K562 (cell line): ENCODE measurements at regions not wholly inside any gene's neighbourhood (a gene's known extent, or its start where the extent isn't known, plus 50 kb on each side); places are given as distances from the start of the nearest gene placed in this dataset.
A peak's percentile ranks its signal among the peaks of the same experiment; 100 is the strongest.

Experiments
- BCL6 ChIP-seq: fragments of 250-450 bp; sonication (Bioruptor Pico); IDR thresholded peaks from 2 replicates; pipeline ENCODE4 v1.4.0; 2020
- BCOR ChIP-seq: fragments of 450-650 bp; IDR thresholded peaks from 2 replicates; pipeline ENCODE4 v1.6.1; 2016
- CBX8 ChIP-seq: fragments of 200-600 bp; sonication (generic); IDR thresholded peaks from 2 replicates; pipeline ENCODE4 v1.6.1; 2012; ENCODE audit warnings: borderline replicate concordance, mixed run types, low read depth, mild to moderate bottlenecking, moderate library complexity, mixed read lengths, low read length, control low read depth, inconsistent platforms; ENCODE audit not compliant: poor library complexity, severe bottlenecking; ENCODE audit errors: extremely low read depth
- CREB1 ChIP-seq, 2 experiments: sonication (generic) in 1 of 2; formaldehyde crosslinking in 1 of 2; IDR thresholded peaks; 2 replicates each; pipeline versions ENCODE4 v1.6.1 to v1.8.0; 2012 to 2022; ENCODE audit warnings: inconsistent platforms in 1 of 2, mild to moderate bottlenecking in 1 of 2, missing genetic modification reagents in 1 of 2, moderate library complexity in 1 of 2
- EGR1 ChIP-seq: fragments of 450-650 bp; conservative IDR thresholded peaks from 2 replicates; pipeline ENCODE4 v1.6.1; 2017; ENCODE audit warnings: mild to moderate bottlenecking
- ESRRB ChIP-seq: fragments of 250-450 bp; sonication (Bioruptor Pico); IDR thresholded peaks from 2 replicates; pipeline ENCODE4 v1.5.0; 2020; ENCODE audit warnings: mild to moderate bottlenecking, moderate library complexity, borderline replicate concordance
- EWSR1 ChIP-seq: fragments of 450-650 bp; IDR thresholded peaks from 2 replicates; pipeline ENCODE4 v1.6.1; 2018; ENCODE audit warnings: borderline replicate concordance, mild to moderate bottlenecking, low read depth, moderate library complexity; ENCODE audit not compliant: partially characterized antibody
- FIP1L1 ChIP-seq: fragments of 200-400 bp; formaldehyde crosslinking; IDR thresholded peaks from 2 replicates; pipeline ENCODE4 v1.6.1; 2018; ENCODE audit warnings: mild to moderate bottlenecking, low read depth, low read length; ENCODE audit not compliant: poor library complexity, severe bottlenecking
- HLTF ChIP-seq: fragments of 450-650 bp; IDR thresholded peaks from 2 replicates; pipeline ENCODE4 v1.6.1; 2016
- HNRNPL ChIP-seq: fragments of 200-400 bp; formaldehyde crosslinking; IDR thresholded peaks from 2 replicates; pipeline ENCODE4 v1.6.1; 2017; ENCODE audit warnings: low read depth, mild to moderate bottlenecking, low read length
- NFXL1 ChIP-seq: fragments of 450-650 bp; formaldehyde crosslinking; IDR thresholded peaks from 2 replicates; pipeline ENCODE4 v1.4.0; 2021; ENCODE audit warnings: mild to moderate bottlenecking
- PHF21A ChIP-seq: fragments of 450-650 bp; IDR thresholded peaks from 2 replicates; pipeline ENCODE4 v1.6.1; 2017; ENCODE audit warnings: low read depth, borderline replicate concordance
- POLR2AphosphoS5 ChIP-seq: IDR thresholded peaks from 2 replicates; pipeline ENCODE4 v1.6.1; 2011; ENCODE audit warnings: mild to moderate bottlenecking, low read depth, low read length, moderate library complexity; ENCODE audit not compliant: control insufficient read depth, insufficient read depth
- RHOXF2B ChIP-seq: fragments of 250-450 bp; sonication (Bioruptor Pico); conservative IDR thresholded peaks from 2 replicates; pipeline ENCODE4 v1.5.1; 2021
- SETDB1 ChIP-seq: IDR thresholded peaks from one replicate; pipeline ENCODE4 v1.6.1; 2012; ENCODE audit warnings: low read length, control low read depth, inconsistent platforms
- SLC30A9 ChIP-seq: fragments of 250-450 bp; sonication (Bioruptor Pico); IDR thresholded peaks from 2 replicates; pipeline ENCODE4 v1.8.0; 2022; ENCODE audit warnings: mild to moderate bottlenecking, moderate library complexity
- SMAD4 ChIP-seq: fragments of 250-450 bp; sonication (Bioruptor Pico); conservative IDR thresholded peaks from 2 replicates; pipeline ENCODE4 v1.8.0; 2021; ENCODE audit warnings: inconsistent platforms, mild to moderate bottlenecking, moderate library complexity
- SMARCE1 ChIP-seq: fragments of 450-650 bp; IDR thresholded peaks from 2 replicates; pipeline ENCODE4 v1.7.1; 2016; ENCODE audit warnings: mild to moderate bottlenecking
- STAG1 ChIP-seq: sonication (generic); formaldehyde crosslinking; IDR thresholded peaks from 2 replicates; pipeline ENCODE4 v1.5.0; 2020; ENCODE audit warnings: missing genetic modification reagents, borderline replicate concordance
- TCF3 ChIP-seq: sonication (generic); formaldehyde crosslinking; IDR thresholded peaks from 2 replicates; pipeline ENCODE4 v1.4.0; 2020; ENCODE audit warnings: mild to moderate bottlenecking, missing genetic modification reagents
- TCF7L2 ChIP-seq: fragments of 150-350 bp; IDR thresholded peaks from 2 replicates; pipeline ENCODE4 v1.6.1; 2016; ENCODE audit warnings: low read depth, mild to moderate bottlenecking, low read length, moderate library complexity
- ZBTB7A ChIP-seq: IDR thresholded peaks from 2 replicates; pipeline ENCODE4 v1.6.1; 2011; ENCODE audit warnings: low read depth, mild to moderate bottlenecking, low read length, moderate library complexity, borderline replicate concordance; ENCODE audit not compliant: control insufficient read depth
- ZBTB8A ChIP-seq: fragments of 450-650 bp; IDR thresholded peaks from 2 replicates; pipeline ENCODE4 v1.6.1; 2018; ENCODE audit warnings: mild to moderate bottlenecking, moderate library complexity; ENCODE audit not compliant: partially characterized antibody
- ZNF165 ChIP-seq: fragments of 250-450 bp; sonication (Bioruptor Pico); IDR thresholded peaks from 2 replicates; pipeline ENCODE4 v1.4.0; 2020; ENCODE audit warnings: borderline replicate concordance
- ZNF583 ChIP-seq: fragments of 250-450 bp; sonication (Bioruptor Pico); IDR thresholded peaks from 2 replicates; pipeline ENCODE4 v1.4.0; 2020
- ZNF586 ChIP-seq: fragments of 450-650 bp; formaldehyde crosslinking; conservative IDR thresholded peaks from 2 replicates; pipeline ENCODE4 v1.4.0; 2020; ENCODE audit warnings: mild to moderate bottlenecking, moderate library complexity
- TF ChIP-seq, protein P1 (sequence below): fragments of 250-450 bp; sonication (Bioruptor Pico); IDR thresholded peaks from 2 replicates; pipeline ENCODE4 v1.8.0; 2022; ENCODE audit warnings: moderate library complexity, mild to moderate bottlenecking, inconsistent platforms
- TF ChIP-seq, protein P2 (sequence below): fragments of 450-650 bp; formaldehyde crosslinking; IDR thresholded peaks from 2 replicates; pipeline ENCODE4 v1.4.0; 2022; ENCODE audit warnings: missing genetic modification characterization
- TF ChIP-seq, protein P3 (sequence below): fragments of 250-450 bp; sonication (Bioruptor Pico); IDR thresholded peaks from 2 replicates; pipeline ENCODE4 v1.4.0; 2020

DNA sequence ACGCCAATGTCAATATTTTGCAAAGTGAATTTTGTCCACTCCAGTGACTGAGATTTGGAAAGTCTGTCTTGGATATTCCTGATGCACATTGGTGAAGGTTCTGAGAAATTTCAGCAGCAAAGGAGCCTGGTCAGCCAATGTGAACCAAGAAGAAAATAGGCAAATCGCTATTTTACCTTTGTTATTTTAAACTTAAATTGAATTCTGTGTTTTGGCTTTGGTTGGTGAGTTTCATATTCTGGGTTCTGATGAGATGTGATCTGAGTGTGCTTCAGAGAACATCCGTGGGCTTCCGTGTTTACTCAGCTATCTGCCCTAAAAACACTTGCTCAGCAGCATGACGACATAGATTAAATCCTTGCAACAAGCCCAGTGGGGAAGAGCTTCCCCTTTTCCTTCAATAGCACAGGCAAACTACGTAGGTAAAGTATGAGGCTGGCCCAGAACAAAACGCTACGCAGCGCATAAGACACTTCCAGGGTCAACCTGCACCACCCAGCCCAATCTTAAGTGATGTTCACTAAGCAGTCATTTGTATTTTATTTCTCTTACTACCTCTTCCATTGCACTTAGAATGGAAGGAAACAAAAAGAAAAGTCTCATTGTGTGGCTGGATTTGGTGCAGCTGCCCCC is 176.4 kb upstream of the KAZN start (continued):
- TF ChIP-seq BCL6 (CRISPR knock-in tag), result no peak
- TF ChIP-seq ZBTB8A, result no peak
- TF ChIP-seq, protein P1, sequence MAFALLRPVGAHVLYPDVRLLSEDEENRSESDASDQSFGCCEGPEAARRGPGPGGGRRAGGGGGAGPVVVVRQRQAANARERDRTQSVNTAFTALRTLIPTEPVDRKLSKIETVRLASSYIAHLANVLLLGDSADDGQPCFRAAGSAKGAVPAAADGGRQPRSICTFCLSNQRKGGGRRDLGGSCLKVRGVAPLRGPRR, result no peak
- TF ChIP-seq ZBTB7A, result no peak
- TF ChIP-seq, protein P2, sequence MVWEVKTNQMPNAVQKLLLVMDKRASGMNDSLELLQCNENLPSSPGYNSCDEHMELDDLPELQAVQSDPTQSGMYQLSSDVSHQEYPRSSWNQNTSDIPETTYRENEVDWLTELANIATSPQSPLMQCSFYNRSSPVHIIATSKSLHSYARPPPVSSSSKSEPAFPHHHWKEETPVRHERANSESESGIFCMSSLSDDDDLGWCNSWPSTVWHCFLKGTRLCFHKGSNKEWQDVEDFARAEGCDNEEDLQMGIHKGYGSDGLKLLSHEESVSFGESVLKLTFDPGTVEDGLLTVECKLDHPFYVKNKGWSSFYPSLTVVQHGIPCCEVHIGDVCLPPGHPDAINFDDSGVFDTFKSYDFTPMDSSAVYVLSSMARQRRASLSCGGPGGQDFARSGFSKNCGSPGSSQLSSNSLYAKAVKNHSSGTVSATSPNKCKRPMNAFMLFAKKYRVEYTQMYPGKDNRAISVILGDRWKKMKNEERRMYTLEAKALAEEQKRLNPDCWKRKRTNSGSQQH (CRISPR knock-in tag), result no peak
- TF ChIP-seq SETDB1, result no peak
- TF ChIP-seq SMARCE1, result peak; percentile 95
- peak; percentile 89 for TF ChIP-seq TCF3 (CRISPR knock-in tag)
- TF ChIP-seq HNRNPL, result no peak
- TF ChIP-seq SMAD4 (CRISPR knock-in tag), result 0 out of 2 replicates have a peak, but pooled peaks have one; percentile 53
- TF ChIP-seq POLR2AphosphoS5, result 0 out of 2 replicates have a peak, but pooled peaks have one; percentile 53
- TF ChIP-seq EWSR1, result no peak
- TF ChIP-seq TCF7L2, result no peak
- TF ChIP-seq EGR1, result no peak
- TF ChIP-seq HLTF, result no peak; the same call in 1 of the 2 replicates
- TF ChIP-seq BCOR, result peak; percentile 34; the same call in 1 of the 2 replicates
- no peak for TF ChIP-seq ZNF165 (CRISPR knock-in tag)
- TF ChIP-seq, protein P3, sequence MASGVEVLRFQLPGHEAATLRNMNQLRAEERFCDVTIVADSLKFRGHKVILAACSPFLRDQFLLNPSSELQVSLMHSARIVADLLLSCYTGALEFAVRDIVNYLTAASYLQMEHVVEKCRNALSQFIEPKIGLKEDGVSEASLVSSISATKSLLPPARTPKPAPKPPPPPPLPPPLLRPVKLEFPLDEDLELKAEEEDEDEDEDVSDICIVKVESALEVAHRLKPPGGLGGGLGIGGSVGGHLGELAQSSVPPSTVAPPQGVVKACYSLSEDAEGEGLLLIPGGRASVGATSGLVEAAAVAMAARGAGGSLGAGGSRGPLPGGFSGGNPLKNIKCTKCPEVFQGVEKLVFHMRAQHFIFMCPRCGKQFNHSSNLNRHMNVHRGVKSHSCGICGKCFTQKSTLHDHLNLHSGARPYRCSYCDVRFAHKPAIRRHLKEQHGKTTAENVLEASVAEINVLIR (CRISPR knock-in tag), result peak; percentile 71
- no peak for TF ChIP-seq ZNF583 (CRISPR knock-in tag)
- no peak for TF ChIP-seq ESRRB (CRISPR knock-in tag)
- TF ChIP-seq FIP1L1, result no peak
- no peak for TF ChIP-seq PHF21A
- TF ChIP-seq CREB1 (IDR thresholded peaks at IDR 0.05), result peak; percentile 77
- TF ChIP-seq CREB1 (CRISPR knock-in tag; IDR thresholded peaks at IDR 0.05), result peak; percentile 63; the same call in 1 of the 2 replicates
- no peak for TF ChIP-seq RHOXF2B (CRISPR knock-in tag)
- no peak for TF ChIP-seq NFXL1
- no peak for TF ChIP-seq STAG1
- TF ChIP-seq ZNF586, result no peak
- TF ChIP-seq SLC30A9, result no peak
- no peak for TF ChIP-seq CBX8
